Activated T-cell treated with anti-CD3 and anti-CD28 coated beads, Interleukin-2, amount 50 U/mL, for 1 hour (primary cell): ENCODE measurements at regions not wholly inside any gene's neighbourhood (a gene's known extent, or its start where the extent isn't known, plus 50 kb on each side); places are given as distances from the start of the nearest gene placed in this dataset.
"Not testable (repeated sequence)": the region's sequence is repeated elsewhere in the genome, so short reads cannot be mapped to it uniquely, and the experiment has no call there.

Experiments
- DNase-seq: peaks from one replicate; pipeline ENCODE4 v3.0.0-alpha.2; 2020

- no peak for DNase-seq
These were observed 126.0 kb upstream of the PZP start for GRCh38 chr12:9334041-9334692.

DNA sequence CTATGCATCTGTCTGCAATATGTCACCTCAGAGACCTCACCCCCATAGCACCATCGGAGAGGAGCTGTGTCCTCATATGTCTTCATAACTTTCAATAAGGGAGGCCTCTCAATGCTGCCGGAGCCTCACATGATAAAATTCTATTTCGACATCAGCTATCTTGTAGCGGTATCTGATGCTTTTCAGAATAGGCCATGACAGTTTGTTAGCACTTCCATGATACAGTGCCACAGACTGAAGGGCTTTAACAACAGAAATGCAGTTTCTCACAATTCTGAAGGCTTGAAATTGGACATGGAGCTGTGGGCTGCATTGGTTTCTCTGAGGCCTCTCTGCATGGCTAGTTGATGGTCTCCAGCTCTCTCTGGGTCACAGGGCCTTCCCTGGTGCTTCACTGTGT is 125.0 kb upstream of the PZP start:
- DNase-seq: no peak

GRCh38 chr12:9332564-9332963 is 124.4 kb upstream of the PZP start:
- no peak for DNase-seq

- DNase-seq: peak; percentile 78
These were observed 123.0 kb upstream of the PZP start for GRCh38 chr12:9331218-9331626.

DNA sequence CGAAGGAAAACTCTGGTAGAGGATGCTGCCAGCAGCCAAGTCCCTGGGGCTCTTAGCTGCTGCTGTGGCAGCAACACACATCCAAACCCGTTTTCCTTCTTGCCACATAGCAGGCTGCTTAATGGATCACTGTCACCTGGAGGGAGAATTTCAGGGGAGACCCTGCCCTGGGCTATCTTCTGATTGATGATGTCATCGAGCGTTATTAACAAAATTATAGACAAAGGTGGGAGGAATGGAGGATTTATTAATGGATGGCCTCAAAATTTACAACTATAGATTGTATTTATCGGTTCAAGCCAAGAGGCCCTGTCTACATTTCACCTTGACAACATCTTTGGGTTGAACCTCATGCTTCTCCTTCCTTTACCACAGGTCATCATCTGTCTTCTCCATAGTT is 120.8 kb upstream of the PZP start:
- no peak for DNase-seq

DNA sequence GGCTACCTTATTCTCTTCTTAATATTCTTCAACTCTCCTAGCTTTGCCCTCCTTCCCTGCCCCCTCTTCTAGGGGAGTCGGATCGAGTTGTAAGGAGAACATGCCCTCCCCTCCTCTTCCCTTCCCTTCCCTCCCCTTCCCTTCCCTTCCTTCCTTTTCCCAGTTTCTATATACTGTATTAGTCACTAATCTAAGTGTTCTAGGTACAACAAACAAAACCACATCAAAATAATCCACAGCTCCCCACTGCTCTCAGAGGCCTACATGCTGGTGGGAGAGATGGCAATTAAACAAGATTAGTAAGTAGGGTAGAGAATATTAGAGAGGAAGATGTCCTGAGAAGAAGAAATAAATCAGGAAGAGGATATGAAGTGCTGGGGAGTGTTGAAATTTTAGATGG is 119.9 kb upstream of the PZP start:
- no peak for DNase-seq

DNA sequence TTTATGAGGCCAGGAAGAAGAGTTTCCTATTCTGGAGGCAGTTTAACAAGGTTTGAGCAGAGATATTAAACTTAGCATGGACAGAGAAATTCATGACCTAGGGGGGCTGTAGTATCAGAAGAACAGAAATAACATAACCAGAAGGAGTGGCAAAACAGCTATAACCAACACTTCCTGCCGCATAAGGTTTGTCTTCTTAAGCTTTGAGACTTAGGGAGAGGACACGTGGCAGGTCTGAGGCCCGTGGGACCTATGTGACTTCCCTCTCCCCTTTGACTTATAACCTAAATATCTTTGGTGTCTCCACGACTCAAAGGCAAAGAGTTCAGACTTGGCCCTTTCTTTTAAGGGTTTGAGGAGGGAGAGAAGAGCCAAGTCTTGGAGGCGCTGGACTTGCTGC is 119.1 kb upstream of the PZP start:
- no peak for DNase-seq

DNA sequence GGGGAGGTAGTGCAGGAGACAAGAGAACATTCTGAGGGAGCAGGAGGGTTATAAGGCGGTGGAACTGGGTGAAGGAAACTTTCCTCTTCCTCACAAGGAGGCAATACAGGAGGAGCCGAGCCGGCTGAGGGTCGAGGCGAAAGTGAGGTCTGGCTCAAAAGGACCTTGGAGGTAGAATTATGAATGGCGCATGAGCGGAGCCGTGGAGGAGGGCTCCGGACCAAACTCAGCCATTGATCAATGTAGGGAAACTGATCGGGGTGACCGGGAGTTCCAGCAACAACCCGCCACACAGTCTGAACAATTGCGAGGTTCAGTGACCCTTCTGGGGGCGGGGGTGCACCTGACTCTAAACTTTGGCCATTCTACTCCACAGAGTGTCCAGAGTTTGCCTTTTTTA is 118.7 kb upstream of the PZP start:
- not testable (repeated sequence) for DNase-seq

- no peak for DNase-seq
These were observed 117.9 kb upstream of the PZP start for GRCh38 chr12:9326085-9326484.

DNA sequence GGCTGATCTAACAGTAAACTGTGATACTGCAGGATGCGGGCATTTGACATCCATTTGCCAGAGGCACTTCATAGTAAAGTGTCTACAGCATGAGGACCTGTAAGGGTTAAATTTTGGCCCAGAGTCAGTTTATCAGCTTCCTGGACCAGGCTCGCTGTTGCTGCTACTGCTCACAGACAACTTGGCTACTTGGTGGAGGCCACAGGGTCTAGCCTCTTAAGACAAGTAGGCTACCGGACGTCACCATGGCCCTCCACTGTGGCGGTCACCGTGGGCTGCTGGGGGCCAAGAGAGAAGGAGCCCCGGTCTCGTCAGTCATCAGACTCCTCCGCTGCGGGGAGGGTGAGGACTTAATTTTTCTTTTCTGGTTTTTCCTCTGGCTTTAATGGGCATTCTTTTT is 117.3 kb upstream of the PZP start:
- DNase-seq: no peak

DNA sequence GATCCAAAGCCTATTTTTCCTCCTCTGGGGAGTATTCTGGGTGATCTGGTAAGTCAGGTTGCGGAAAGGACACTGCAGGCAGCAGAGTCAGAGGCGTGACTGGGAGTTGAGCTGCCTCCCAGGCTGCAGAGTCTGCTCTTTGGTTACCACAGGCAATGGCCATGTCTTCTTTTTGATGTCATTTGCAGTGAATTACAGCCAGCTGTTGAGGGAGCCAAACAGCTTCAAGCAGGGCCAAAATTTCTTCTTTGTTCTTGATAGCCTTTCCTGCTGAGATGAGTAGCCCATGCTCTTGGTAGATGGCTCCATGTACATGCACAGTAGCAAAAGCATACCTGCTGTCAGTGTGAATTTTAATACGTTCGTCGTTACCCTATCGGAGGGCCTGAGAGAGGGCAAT is 116.6 kb upstream of the PZP start:
- no peak for DNase-seq

- DNase-seq: no peak
These were observed 115.0 kb upstream of the PZP start for GRCh38 chr12:9323144-9323681.

DNA sequence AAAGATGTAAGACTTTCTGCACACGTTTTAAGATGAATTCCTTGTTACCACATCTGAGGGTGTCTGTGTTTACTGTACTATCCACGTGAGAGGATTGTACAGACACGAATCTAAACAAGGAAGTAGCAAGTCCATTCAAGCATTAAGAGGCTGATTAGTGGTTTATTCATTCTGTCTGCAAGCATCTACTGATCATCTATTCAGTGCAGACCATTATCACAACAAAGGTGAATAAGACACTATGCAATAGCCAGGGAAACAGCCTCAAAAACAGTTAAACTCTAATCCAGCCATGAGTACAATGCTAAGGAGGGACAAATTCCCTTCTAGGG is 111.6 kb upstream of the PZP start:
- DNase-seq: no peak

DNA sequence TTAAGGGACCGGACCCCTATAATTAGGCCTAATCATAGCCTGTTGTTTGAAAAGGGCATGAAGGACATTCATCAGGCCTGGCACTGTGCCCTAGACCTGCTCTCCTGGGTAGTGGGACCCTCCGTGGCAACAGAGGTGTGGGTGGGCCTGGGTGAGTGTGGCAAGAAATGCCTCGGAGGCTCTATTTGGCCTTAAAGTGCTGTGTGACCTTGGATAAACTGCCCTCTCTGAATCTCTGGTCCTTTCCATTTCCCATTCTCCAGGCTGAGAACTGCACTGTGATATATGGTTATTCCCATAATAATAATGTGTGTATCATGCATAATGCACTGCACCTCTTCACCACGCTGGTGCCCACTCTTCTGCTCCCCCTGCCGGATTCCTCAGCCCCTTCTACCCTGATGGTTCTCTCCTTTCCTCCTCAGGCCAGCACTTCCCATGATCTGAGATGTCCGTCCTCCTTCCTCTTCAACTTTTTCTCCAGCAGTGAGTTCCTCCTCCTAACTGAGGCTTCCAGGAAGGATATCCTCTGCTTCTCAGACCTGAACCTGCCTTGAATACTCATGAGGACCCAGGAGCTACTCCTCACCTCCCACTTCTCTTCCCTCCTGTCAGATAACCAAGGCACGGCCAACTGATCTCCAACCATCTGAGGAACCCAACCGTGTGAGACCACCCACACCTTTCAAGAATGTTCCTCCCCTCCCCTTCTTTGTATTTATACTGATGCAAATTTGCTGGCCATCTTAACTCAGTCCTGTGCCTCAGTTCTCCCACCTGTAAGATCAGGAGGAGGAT is 111.0 kb upstream of the PZP start:
- no peak for DNase-seq

DNA sequence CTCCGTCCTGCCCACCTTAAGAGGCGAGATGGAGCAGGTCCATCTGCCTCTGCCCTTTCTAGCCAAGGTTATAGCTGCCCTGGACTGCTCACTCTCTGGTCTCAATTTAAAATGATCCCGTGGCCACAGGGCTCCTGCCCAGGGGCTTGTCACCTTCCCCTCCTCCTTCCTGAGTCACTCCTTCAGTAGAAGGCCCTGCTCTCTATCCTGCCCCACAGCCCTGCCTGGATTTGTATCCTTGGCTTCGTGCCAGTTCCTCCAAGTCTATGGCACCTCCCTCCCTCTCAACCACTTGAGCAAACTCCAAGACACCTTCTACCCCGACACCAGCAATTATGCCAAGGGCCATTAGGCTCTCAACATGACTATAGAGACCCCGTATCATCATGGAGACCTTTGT is 105.3 kb upstream of the PZP start:
- DNase-seq: not testable (repeated sequence)

DNA sequence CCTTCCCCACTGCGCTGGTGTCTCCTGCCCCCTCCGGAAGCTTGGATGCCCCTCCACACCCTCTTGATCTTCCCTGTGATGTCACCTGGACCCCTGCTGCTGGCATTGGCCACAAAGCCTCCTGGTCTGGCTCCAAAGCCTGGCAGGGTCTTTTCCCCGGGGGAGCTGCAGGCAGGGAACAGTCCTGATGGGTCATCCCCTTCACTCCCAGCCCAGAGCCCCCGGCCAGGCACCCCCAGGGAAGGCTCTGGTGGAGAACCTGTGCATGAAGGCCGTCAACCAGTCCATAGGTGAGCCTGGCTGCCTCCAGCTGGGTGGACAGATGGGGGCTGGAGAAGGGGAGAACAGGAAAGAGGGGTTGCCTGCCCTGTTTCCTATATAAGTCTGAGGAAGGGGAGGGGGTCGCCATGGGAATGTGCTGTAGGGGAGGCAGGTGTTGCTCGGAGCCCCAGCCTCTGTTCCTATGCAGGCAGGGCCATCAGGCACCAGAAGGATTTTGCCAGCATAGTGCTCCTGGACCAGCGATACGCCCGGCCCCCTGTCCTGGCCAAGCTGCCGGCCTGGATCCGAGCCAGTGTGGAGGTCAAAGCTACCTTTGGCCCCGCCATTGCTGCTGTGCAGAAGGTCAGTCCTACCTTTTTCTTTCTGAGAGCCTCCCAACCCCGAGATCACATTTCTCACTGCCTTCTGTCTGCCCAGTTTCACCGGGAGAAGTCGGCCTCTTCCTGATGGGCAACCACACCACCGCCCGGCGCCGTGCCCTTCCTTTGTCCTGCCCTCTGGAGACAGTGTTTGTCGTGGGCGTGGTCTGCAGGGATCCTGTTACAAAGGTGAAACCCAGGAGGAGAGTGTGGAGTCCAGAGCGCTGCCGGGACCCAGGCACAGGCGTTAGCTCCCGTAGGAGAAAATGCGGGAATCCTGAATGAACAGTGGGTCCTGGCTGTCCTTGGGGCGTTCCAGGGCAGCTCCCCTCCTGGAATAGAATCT is 104.5 kb upstream of the PZP start:
- DNase-seq: not testable (repeated sequence)

- not testable (repeated sequence) for DNase-seq
These were observed 103.3 kb upstream of the PZP start for GRCh38 chr12:9311454-9311853.

DNA sequence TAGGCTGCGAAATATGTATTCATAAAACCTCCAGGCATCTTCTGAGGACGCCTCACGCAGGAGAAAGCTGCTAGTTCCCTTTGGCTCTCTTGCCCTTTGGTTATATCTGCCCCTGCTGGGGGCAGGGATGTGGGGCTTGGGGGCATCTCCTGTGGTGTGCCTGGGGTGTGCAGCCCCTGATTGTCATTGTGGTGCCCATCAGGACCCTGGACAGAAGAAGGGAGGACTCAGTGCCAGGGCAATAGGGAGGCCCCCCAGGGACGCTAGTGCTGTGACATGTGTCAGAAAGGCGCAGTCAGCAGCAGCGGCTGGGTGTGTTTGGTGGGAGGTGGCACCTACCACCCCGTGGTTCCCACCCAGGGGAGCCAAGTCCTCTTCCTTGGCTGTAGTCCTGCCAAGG is 102.5 kb upstream of the PZP start:
- DNase-seq: not testable (repeated sequence)

DNA sequence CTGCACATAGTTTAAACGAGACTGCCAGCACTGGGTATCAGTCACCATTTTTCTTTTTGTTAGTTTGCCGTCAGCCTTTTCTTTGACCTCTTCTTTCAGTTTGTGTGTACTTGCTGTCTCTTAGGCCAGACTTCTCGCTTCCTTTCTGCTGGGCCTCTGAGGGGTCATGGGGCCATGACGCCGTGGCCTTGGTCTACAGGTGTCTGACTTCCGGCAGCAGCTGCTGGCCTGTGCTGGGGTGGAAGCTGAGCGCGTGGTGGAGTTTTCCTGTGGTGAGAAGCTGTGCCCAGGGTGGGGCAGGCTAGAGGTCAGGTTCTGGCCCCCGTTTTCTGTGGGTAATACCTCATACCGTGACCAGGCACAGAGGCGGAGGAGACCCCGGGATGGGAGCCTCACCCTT is 101.6 kb upstream of the PZP start:
- not testable (repeated sequence) for DNase-seq

DNA sequence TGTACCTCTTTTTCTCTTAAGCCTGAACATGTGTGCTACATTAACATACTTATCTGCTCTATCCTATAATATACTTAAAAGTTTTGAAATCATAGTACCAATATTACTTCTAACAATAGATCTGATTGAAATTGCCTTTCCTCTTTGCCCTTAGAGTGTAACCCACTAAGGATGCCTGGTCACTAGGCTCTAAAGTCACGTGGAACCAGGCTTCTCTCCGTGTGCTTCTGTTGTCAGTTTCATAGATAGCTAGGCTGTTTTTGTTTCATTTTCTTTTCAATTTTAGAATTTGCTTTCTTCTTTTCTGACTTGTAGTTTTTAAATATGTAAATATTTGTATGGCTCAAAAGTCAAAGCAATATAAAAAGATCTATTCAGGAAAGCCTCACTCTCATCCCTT is 100.5 kb upstream of the PZP start:
- not testable (repeated sequence) for DNase-seq

DNA sequence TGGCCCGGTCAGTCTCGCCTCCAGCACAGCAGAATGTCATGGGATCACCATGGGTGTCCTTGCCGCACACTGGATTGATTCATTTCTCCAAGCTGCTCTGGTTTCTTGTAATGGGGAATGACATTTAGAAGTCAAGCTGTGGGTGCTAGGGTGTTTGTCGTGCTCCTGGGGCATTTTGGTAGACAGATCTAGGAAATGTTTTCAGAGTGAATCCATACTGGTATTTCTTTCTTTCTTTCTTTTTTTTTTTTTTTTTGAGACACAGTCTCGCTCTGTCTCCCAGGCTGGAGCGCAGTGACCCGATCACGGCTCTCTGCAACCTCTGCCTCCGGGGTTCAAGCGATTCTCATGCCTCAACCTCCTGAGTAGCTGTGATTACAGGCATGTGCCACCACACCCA is 100.0 kb upstream of the PZP start:
- DNase-seq: not testable (repeated sequence)

- not testable (repeated sequence) for DNase-seq
These were observed 99.1 kb upstream of the PZP start for GRCh38 chr12:9307255-9307654.

DNA sequence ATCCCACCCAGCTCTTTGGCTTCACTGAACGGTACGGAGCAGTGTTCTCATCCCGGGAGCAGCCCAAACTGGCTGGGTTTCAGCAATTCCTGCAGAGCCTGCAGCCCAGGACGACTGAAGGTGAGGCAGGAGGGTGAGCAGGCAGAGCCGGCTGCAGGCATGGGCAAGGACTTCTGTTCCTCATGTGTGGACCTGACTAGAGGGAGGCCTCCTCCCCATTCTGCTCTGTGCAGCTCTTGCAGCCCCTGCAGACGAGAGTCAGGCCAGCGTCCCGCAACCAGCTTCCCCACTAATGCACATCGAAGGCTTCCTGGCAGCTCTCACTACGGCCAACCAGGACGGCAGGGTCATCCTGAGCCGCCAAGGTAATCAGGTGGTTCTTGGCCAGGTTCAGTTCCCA is 97.8 kb upstream of the PZP start:
- DNase-seq: not testable (repeated sequence)
